Heart left ventricle (tissue), 13 donors: ENCODE measurements at regions not wholly inside any gene's neighbourhood (a gene's known extent, or its start where the extent isn't known, plus 50 kb on each side); places are given as distances from the start of the nearest gene placed in this dataset.

Experiments
- CTCF ChIP-seq, 12 donors: fragments of 200-600 bp; sonication (generic) in 4 of 12; IDR thresholded peaks; one replicate each; pipeline versions ENCODE4 v1.5.0 to v1.8.0; 2018 to 2022; ENCODE audit warnings: antibody characterized with exemption in 12 of 12, mild to moderate bottlenecking in 5 of 12
- POLR2A ChIP-seq, 2 donors: fragments of 450-650 bp; IDR thresholded peaks; one replicate each; pipeline ENCODE4 v1.6.1; 2017; ENCODE audit warnings: antibody characterized with exemption in 2 of 2, mild to moderate bottlenecking in 2 of 2, moderate library complexity in 2 of 2
- donor health status: ischemic (EF 13 %, LVEDD 7.1; RV severe dilation, severe dysfunction).
- donor health status: DM: no; HTN: yes; CAD: no.
- donor health status: DM: no; HTN: no; CAD: no.
- donor health status: ischemic (EF 25% LVEDD 6.9; RV normal size, moderate dysfunction).
- donor health status: ischemic (EF 25% LVEDD 5.7; RV mildly dilated, moderate dysfunction).
- donor health status: ischemic (EF 35%, LVEDD 5.7; RV mildly dilated, moderate dysfunction).
- donor health status: nonischemic (EF 11% LVEDD 7.7; RV severe dilation, severe dysfunction).
- donor health status: DM: yes; HTN: yes; CAD: no.
- donor health status: PGD.
- donor health status: ischemic (EF 29% LVEDD 5.4; RV normal size, mild dysfunction).
- donor health status: nonischemic (EF 23%, LVEDD 6.1; RV moderate dilation, normal function).

DNA sequence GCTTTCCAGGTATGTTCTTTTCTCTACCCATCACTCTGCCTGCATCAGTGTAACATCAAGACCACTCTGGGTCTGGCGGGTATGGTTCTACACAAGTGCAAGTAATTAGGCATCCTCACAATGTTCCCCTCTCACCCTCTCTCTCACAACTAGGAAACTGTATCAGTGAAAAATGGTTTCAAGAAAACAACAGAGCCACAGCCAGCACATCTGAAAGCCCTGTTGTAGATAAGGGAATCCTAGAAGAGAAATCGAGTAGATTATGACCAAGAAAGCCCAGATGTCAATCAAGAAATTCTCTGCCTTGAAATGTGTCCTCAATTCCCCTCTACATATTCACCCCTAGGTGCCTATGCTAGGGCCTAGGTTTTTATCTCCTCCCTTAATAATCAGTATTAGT is 281.3 kb upstream of the ANKRD50 start:
- TF ChIP-seq CTCF (IDR thresholded peaks at IDR 0.05) (no peak), POLR2A (IDR thresholded peaks at IDR 0.05) (no peak)
